ENCODE measurements at regions not wholly inside any gene's neighbourhood (a gene's known extent, or its start where the extent isn't known, plus 50 kb on each side); places are given as distances from the start of the nearest gene placed in this dataset.

GRCh38 chr4:159505266-159505975 lies 402.5 kb downstream of the RAPGEF2 start:
- H3K27me3 ChIP-seq (ENCODE audit: insufficient read depth, low read length, poor library complexity): no peaks in the 10 kb centered on the region
- no peak overlapping the region for H2AFZ ChIP-seq (ENCODE audit: low read depth, low read length)
- H3K27ac ChIP-seq (ENCODE audit: low read length): no peak overlapping the region
- ATAC-seq (ENCODE audit: insufficient read depth, low read depth) (no peak), DNase-seq (no peak)
- no peak overlapping the region for H3K9ac ChIP-seq (ENCODE audit: low read depth, low read length)
- no peak for TF ChIP-seq EZH2 (IDR thresholded peaks at IDR 0.05; ENCODE audit: borderline replicate concordance, low read depth, low read length, severe bottlenecking)
- no peak for TF ChIP-seq CTCF (IDR thresholded peaks at IDR 0.05; ENCODE audit: borderline replicate concordance, extremely low read depth, low read length, poor library complexity, severe bottlenecking)
- H4K20me1 ChIP-seq (ENCODE audit: insufficient read depth, low read length): no peaks in the 10 kb centered on the region
- no peaks in the 10 kb centered on the region for H3K36me3 ChIP-seq (ENCODE audit: insufficient read depth, low read length)
- H3K79me2 ChIP-seq (ENCODE audit: insufficient read depth, low read length): no peaks in the 10 kb centered on the region
- no peaks in the 10 kb centered on the region for H3K4me1 ChIP-seq (ENCODE audit: insufficient read depth, low read length)
- H3K4me3 ChIP-seq (ENCODE audit: low read depth in 1 of 2, low read length in 2 of 2): no peak overlapping the region
- no peak overlapping the region for H3K4me2 ChIP-seq (ENCODE audit: insufficient read depth, low read length)
- H3K9me3 ChIP-seq (ENCODE audit: insufficient read depth, low read length, severe bottlenecking): no peaks in the 10 kb centered on the region

GRCh38 chr4:159506801-159507517 lies 404.1 kb downstream of the RAPGEF2 start:
- Histone ChIP-seq H3K4me3 (ENCODE audit: low read depth in 1 of 2, low read length in 2 of 2) (no peak overlapping the region), H3K27me3 (ENCODE audit: insufficient read depth, low read length, poor library complexity) (no peaks in the 10 kb centered on the region), H3K4me2 (ENCODE audit: insufficient read depth, low read length) (no peak overlapping the region), H3K4me1 (ENCODE audit: insufficient read depth, low read length) (no peaks in the 10 kb centered on the region), H3K27ac (ENCODE audit: low read length) (no peak overlapping the region), H3K79me2 (ENCODE audit: insufficient read depth, low read length) (no peaks in the 10 kb centered on the region), H4K20me1 (ENCODE audit: insufficient read depth, low read length) (no peaks in the 10 kb centered on the region), H3K36me3 (ENCODE audit: insufficient read depth, low read length) (no peaks in the 10 kb centered on the region), H3K9me3 (ENCODE audit: insufficient read depth, low read length, severe bottlenecking) (no peaks in the 10 kb centered on the region), H2AFZ (ENCODE audit: low read depth, low read length) (no peak overlapping the region), H3K9ac (ENCODE audit: low read depth, low read length) (no peak overlapping the region)
- ATAC-seq (ENCODE audit: insufficient read depth, low read depth) (no peak), DNase-seq (no peak)
- TF ChIP-seq EZH2 (IDR thresholded peaks at IDR 0.05; ENCODE audit: borderline replicate concordance, low read depth, low read length, severe bottlenecking) (no peak), CTCF (IDR thresholded peaks at IDR 0.05; ENCODE audit: borderline replicate concordance, extremely low read depth, low read length, poor library complexity, severe bottlenecking) (no peak)

GRCh38 chr4:159508917-159509500 lies 406.1 kb downstream of the RAPGEF2 start:
- no peak overlapping the region for H3K4me2 ChIP-seq (ENCODE audit: insufficient read depth, low read length)
- no peak for ATAC-seq (ENCODE audit: insufficient read depth, low read depth)
- no peaks in the 10 kb centered on the region for H3K36me3 ChIP-seq (ENCODE audit: insufficient read depth, low read length)
- no peaks in the 10 kb centered on the region for H3K4me1 ChIP-seq (ENCODE audit: insufficient read depth, low read length)
- no peak overlapping the region for H3K4me3 ChIP-seq (ENCODE audit: low read depth in 1 of 2, low read length in 2 of 2)
- no peaks in the 10 kb centered on the region for H3K79me2 ChIP-seq (ENCODE audit: insufficient read depth, low read length)
- TF ChIP-seq CTCF (IDR thresholded peaks at IDR 0.05; ENCODE audit: borderline replicate concordance, extremely low read depth, low read length, poor library complexity, severe bottlenecking): no peak
- no peak for TF ChIP-seq EZH2 (IDR thresholded peaks at IDR 0.05; ENCODE audit: borderline replicate concordance, low read depth, low read length, severe bottlenecking)
- no peaks in the 10 kb centered on the region for H3K27me3 ChIP-seq (ENCODE audit: insufficient read depth, low read length, poor library complexity)
- no peak overlapping the region for H3K27ac ChIP-seq (ENCODE audit: low read length)
- H2AFZ ChIP-seq (ENCODE audit: low read depth, low read length): no peak overlapping the region
- no peak for DNase-seq
- no peaks in the 10 kb centered on the region for H4K20me1 ChIP-seq (ENCODE audit: insufficient read depth, low read length)
- H3K9me3 ChIP-seq (ENCODE audit: insufficient read depth, low read length, severe bottlenecking): no peaks in the 10 kb centered on the region
- H3K9ac ChIP-seq (ENCODE audit: low read depth, low read length): no peak overlapping the region
